NCI-H526 (cell line): ENCODE measurements at regions not wholly inside any gene's neighbourhood (a gene's known extent, or its start where the extent isn't known, plus 50 kb on each side); places are given as distances from the start of the nearest gene placed in this dataset.

Source experiments
- DNase-seq, 2 experiments: peaks; one replicate each; lab custom pipeline; 2025; lab: John Stamatoyannopoulos, UW

- no peak for DNase-seq
Observed at GRCh38 chr2:239715606-239716005, 309.5 kb downstream of the NDUFA10 start.

GRCh38 chr2:239715202-239715601 is 309.9 kb downstream of the NDUFA10 start:
- no peak for DNase-seq

- DNase-seq, result no peak
Observed at GRCh38 chr2:239714116-239714515, 311.0 kb downstream of the NDUFA10 start.

DNA sequence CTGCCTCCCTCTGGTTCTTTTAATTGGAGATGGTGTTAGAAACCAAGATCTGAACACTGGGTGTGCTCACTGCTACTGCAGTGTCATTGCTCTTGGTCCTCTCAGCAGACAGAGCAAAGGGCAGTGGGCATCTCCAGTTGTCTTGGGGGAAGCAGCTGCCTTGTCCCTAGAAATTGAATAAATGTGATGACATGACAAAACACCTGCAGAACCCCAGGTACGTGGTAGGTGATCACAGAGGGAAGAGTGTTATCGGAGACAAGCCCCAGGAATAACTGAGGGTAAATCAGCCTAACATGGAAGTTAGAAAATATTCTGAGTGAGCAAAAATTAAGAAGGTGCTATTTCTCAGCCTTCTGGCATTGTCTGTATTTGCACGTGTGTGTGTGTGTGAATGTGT is 311.9 kb upstream of the HDAC4 start:
- no peak for DNase-seq

- DNase-seq, result no peak
Observed at GRCh38 chr2:239711911-239712570, 311.2 kb upstream of the HDAC4 start.

- DNase-seq, result no peak
Observed at GRCh38 chr2:239710953-239711861, 310.4 kb upstream of the HDAC4 start.

GRCh38 chr2:239706367-239706766 is 305.5 kb upstream of the HDAC4 start:
- DNase-seq, result no peak

DNA sequence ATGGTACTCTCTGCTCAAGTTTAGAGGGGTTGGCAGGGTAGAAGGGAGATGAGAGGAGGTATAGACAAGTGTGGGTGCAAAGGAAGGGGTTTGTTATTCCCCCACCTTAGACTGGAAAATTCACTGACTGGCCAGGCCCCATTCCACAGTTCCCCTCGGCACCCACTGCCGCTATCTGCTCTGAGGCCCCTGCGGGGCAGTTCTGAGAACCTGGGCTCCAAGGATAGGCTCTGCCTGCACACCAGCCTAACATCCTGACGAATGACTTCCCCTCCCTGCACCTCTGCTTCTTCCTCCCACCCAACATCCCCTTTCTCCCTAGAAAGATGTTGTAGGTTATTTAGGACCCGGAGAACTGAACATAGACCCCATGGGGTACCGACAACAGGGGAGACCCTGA is 303.9 kb upstream of the HDAC4 start:
- no peak for DNase-seq

DNA sequence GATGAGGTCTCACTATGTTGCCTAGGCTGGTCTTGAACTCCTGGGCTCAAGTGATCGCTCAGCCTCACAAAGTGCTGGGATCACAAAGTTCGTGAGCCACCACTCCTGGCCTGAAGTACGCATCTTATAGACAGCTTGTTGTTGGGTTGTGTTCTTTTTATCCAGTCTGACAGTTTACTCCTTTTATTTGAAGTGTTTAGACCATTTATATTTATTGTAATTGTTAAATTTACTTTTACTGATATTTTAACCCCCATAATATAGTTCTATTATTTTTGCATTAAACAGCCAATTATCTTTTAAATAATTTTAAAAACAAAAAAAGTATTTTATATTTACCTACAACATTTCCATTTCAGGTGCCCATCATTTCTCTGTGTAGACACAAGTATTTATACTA is 303.0 kb upstream of the HDAC4 start:
- DNase-seq, result no peak

DNA sequence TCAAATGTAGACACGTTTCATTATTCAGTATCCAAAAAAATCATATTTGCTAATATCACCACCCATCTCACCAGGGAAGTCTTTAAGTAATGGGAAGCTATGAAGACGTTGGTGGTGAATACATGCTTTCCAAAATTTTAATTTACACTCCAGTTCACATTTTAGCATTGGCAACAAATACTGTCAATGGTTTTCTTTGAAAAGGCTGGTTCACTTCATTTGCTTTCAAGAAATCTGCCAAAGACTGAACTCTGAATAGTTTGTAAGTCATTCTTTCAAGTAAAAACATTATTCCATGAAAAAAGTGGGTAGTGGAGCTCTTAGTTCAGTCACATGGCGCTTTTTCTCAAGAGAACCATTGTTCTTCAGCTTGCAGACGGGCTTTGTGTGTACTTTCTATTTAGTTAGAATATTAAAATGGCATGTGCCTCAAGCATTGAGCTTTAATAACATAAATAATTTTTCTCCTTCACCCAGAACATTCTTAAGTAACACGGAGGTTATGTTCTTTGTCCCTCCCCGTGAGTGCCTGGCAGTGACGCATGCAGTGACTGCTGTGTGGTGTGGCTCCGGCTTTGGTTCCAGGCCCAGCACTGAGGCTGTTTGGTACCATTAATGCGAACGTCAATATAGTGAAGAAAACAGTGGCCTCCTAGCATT is 300.0 kb upstream of the HDAC4 start:
- DNase-seq, result no peak

GRCh38 chr2:239697399-239698164 is 296.8 kb upstream of the HDAC4 start:
- no peak for DNase-seq

- no peak for DNase-seq
Observed at GRCh38 chr2:239696559-239697207, 295.9 kb upstream of the HDAC4 start.

DNA sequence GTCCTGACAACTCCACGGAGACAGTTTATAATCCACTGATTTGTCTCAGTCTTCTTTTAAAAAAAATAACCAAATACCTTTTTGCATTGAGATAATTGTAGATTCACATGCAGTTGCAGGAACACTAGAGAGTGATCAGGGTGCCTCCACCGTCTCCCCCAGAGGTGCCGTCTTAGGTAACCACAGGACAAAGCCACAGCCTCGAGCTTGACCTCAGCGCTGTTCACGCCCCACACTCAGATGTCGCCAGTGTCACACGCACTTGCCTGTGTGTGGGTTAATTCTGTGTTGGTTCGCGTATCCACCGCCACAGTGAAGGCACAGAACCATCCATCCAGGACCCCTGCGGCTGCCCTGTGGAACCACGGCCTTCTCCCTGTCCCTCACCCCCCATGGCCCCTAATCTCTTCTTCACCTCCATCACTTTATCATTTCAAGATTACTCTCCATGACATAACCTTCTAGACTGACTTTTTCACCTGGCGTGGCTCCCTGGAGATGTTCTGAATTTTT is 295.0 kb upstream of the HDAC4 start:
- DNase-seq, result no peak

- no peak for DNase-seq
Observed at GRCh38 chr2:239695106-239695727, 294.4 kb upstream of the HDAC4 start.

DNA sequence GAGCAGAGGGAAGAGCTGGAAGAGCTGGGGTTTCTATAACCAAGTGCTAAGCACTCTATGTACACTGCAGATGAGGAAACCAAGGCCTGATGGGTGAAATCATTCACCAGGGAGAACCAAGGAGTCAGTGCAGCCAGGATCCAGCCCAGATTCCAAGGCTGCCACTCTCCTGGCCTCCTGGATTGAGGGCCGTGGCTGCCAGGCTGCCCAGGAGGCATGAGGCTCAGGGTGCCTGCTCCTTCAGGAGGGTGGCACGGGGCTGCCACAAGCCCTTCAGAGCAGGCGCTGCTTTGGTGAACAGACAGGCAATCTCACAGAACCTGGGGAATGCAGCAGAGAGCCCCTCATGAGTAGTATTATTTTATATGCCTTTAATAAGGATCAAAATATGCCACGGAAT is 293.7 kb upstream of the HDAC4 start:
- no peak for DNase-seq

- DNase-seq, result no peak
Observed at GRCh38 chr2:239693761-239694415, 293.1 kb upstream of the HDAC4 start.

DNA sequence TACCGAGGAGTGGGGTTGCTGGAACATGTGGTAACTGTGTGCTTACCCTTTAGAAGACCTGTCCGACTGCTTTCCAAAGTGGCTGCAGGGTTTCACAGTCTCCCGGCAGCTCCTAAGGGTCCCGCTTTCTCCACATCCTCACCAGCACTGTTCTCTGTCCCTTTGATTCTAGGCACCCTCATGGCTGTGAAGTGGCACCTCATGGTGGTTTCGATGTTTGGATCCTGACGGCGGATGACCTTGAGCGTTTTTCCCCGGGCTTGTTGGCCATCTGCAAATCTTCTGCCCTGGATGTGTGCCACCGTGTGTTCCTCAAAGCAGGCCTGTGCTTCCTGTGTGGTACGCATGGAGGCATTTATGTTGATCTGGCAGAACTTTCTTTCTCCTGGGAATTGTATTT is 292.5 kb upstream of the HDAC4 start:
- DNase-seq, result no peak

GRCh38 chr2:239692919-239693318 is 292.1 kb upstream of the HDAC4 start:
- no peak for DNase-seq

DNA sequence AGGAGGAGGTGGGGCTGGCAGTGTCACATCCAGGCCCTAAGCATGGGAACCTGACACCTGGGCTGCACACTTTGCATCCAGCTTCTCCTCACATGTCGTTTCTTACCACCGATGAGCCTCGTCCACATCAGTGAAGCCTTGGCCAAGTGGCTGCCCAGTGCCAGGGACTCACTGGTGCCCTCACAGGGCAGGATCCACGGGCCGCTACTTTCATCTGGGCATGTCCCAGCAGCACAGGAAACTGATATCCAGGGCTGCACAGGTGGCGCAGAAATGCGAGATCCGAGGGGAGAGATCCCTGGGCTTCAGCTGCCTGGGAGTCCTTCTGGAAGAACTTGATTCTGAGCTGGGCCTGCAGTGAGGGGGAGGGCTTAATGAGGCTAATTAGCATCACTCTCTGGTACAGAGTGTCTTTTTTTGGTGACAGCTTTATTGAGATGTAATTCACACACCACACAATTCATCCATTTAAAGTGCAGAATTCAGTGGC is 291.6 kb upstream of the HDAC4 start:
- DNase-seq, result peak; percentile 36 to 73

GRCh38 chr2:239691720-239692119 is 290.9 kb upstream of the HDAC4 start:
- no peak for DNase-seq
